H4 (cell line): ENCODE measurements at regions not wholly inside any gene's neighbourhood (a gene's known extent, or its start where the extent isn't known, plus 50 kb on each side); places are given as distances from the start of the nearest gene placed in this dataset.
"Not testable (repeated sequence)": the region's sequence is repeated elsewhere in the genome, so short reads cannot be mapped to it uniquely, and the experiment has no call there.

Experiments used
- DNase-seq: peaks from one replicate; pipeline ENCODE4 v3.0.0-alpha.2; 2015; ENCODE audit warnings: low spot score

DNA sequence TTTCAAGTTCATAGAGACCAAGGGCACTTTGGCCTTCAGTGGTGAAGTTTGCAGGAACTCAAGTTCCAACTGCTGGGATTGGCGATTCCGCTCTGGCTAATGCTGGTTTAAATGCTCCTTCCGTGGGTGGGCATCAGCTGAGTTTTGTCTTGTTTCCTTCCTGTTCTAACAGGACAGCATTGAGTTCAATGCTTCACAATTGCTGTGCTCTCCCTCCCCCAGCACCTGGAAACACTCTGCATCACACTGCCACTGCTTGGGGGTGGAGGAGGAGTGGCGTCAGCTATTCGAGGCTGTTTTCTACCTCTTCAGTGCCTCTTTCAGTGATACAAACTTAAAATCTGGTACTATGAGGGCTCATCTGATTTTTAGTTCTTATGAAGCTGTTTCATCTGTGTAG, 634.9 kb downstream of the FSCB start:
- no peak for DNase-seq

DNA sequence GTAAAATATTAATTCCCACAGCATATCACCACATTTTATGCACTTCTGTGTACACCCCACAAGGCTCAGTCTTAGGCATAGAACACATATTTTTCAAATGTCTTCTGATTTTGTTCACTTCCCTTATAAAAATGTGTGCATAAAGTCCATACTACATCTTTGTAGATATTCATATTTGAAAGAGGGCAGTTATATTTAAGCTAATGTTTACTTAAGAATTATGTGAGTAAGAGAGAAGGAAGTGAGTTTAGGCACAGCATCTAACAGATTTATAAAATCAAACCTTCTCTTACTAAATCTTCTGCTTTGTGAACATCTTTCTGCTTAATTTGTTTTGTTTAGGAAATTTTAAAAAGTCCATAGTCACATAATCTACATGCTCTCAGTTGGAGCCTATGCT, 648.1 kb downstream of the FSCB start:
- DNase-seq: no peak

DNA sequence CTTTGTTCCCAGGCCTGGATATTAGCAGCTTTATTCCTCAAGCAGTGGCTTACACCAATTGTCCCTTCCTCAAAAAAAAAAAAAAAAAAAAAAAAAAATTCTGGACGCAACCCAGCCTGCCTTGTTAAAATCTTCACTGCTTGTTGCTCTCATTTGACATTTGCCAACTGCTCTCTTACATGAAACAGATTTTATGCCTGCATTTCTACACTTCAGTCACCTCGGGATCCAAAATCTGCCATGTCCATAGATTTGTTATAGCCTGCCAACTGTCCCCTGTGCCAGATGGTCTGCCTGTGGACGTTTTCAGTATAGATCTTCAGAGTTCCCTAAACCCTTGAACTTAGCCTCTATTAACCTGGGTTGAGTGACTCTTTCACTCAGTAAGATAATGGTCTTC, 651.5 kb downstream of the FSCB start:
- no peak for DNase-seq

DNA sequence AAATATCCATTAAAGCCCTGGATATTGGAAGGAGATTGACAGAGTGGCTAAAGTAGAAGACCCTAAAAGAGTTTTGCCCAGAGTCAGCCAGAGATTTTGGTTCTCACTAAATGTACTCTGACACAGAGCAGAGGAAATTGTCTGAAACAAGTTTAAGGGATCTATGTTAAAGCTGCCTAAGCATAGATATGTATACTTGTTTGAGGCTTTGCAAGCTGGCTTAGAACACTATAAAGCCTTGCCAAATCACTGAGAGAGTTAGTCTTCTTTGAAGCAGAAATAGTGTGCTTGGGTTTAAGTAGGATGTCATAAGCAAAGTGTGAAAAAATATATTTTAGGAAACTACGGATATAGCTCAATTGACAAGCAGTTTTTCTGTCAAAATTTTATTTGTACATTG, 653.5 kb downstream of the FSCB start:
- no peak for DNase-seq

DNA sequence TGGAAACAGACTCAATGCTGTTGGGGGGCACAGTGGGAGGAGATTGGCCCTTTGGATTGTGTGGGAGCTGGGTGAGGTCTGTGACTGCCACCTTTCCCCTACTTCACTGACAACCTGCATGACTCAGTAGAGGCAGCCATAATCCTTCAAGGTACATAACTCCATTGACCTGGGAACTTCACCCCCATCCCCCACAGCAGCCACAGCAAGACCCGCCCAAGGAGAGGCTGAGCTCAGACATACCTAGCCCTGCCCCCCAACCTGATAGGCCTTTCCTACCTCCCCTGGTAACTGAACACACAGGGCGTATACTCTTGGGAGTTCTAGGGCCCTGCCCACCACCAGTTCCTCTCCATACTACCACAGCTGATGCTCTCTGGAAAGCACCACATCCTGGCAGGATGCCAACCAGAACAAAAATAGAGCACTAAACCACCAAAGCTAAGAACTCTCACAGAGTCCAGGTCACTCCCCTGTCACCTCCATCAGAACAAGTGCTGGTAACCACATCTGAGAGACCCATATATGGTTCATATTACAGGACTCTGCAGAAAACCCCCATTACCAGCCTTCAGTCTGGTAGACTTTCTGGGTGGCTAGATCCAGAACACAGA, 703.9 kb downstream of the FSCB start:
- peak; percentile 3 for DNase-seq

DNA sequence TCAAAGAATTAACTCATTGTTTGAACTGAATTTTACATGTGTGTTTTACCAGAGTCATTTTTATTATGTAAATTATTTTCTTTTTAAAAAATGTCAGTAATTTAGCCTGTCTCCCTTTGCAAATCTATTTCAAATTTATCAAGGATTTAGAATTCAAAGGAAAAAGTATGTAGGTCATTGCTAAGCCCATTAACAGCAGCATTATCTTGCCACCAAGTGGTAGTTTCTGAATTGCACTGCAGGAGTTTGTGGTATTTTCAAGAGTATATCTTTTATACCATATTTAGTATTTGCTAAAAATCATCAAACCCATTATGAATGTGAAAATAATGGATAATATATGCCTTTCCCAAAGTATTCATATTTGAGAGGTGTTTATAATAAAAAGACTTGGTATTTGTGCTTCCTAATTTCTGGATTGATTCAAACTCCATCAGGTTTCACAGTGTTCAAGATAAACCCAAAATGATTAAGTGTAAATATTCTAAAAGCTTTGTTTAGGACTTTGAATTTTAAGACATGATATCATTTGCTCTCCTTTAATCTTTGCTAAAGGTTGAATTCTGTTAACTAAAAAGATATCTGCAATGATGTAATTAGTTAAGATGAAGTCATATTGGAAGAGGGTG, 711.4 kb downstream of the FSCB start:
- DNase-seq: peak; percentile 6

DNA sequence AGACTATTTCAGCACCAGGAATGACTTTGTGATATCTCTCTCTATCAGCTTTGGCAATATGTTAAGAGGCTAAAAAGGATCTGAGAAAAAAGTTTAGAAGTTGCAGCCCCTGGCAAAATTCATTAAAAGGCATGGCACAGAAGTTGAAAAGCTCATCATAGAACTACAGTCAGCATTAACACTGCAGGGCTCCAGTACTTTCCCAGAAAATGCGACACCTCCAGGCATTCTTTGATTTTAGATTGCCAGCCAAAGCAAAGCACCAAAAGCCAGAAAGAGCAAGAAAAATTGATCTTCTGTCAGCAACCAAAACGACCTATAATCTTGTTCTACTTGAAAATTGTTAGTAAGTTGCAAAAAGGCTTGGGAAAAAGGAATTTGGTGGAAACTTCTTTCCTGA, 713.5 kb downstream of the FSCB start:
- DNase-seq: no peak

DNA sequence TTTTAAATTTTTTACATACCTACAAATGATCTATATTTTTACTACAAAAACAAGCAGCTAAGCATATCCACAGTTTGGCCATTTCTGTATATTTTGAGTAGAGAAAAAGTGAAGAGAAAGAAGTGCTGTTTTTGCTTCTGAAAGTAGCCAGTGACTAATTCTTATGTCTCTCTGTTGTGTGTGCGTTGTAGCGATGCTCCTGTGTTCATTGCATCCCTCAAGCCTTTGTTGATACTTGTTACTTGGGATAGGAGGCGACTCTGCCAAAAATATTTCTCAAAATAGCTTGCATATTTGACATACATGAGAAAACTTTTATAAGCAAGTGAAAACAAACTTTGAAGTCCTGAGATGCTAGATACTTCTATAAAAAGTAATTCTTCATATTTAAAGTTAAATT, 714.1 kb downstream of the FSCB start:
- DNase-seq: no peak

DNA sequence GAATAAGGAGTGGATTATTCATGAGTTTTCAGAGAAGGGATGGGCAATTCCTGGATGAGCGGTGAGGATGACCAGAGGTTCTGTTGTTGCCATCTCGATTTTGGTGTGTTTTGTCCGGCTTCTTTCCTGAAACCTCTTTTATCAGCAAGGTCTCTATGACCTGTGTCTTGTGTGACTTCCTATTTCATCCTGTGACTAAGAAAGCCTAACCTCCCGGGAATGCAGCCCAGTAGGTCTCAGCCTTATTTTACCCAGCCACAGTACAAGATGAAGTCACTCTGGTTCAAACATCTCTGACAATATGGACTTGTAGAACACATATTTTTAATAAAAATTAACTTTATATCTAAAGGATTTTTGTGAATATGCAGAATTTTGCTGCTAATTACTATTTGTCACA, 716.4 kb downstream of the FSCB start:
- no peak for DNase-seq

DNA sequence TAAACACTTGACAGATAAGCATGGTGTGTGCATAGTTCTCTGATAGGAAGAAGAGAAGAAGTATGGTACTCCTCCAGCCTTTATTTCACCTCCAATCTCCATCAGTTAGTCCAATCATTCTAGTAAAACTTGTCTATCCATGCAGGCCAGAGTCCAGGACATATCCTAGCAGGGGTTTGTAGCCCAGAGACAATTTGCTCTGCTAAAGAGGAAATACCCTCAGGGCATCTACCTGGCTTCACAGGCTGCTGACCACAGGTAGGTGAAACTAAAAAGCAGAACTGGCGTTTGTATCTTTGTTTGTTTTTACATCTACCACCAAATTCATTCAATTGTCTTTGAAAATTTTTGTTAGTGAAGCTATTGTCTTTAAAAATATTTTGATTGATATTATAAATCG, 717.6 kb downstream of the FSCB start:
- DNase-seq: no peak

DNA sequence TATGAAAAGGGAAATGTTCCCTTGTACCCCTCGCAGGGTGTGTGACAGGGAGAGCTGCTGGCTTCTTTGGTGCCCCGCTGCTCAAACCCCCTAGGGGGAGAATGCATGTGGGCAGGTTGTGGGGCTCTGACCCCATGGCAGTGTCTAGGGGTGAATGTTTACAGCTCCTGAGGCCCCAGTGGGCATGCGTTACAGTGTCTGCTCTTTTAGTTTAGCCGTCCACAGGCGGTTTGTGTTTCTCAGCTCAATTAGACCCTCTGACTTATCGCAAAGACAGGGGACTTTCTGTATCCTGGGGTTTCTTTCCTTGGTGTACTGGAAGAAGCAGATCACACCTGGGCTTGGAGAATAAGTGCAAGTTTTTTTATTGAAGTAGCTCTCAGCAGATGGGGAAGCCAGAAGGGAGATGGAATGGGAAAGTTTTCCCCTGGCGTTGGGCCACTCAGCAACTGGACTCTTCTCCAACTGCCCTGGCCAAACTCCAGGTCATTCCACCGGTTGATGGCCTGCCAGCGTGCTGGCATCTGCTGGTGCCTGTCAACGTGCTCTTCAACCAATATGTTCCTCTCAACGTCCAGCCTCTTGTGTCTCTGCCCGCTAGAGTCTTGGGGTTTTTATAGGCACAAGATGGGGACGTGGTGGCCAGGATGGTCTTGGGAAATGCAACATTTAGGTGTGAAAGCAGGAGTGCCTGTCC, 720.9 kb downstream of the FSCB start:
- no peak for DNase-seq

DNA sequence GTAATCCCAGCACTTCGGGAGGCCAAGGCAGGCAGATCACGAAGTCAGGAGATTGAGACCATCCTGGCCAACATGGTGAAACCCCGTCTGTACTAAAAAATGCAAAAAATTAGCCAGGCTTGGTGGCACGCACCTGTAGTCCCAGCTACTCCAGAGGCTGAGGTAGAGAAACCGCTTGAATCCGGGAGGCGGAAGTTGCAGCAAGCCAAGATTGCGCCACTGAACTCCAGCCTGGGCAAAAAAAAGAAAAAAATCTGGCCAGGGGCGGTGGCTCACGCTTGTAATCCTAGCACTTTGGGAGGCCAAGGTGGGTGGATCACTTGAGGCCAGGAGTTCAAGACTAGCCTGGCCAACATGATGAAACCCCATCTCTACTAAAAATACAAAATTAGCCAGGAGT, 722.7 kb downstream of the FSCB start:
- DNase-seq: not testable (repeated sequence)

DNA sequence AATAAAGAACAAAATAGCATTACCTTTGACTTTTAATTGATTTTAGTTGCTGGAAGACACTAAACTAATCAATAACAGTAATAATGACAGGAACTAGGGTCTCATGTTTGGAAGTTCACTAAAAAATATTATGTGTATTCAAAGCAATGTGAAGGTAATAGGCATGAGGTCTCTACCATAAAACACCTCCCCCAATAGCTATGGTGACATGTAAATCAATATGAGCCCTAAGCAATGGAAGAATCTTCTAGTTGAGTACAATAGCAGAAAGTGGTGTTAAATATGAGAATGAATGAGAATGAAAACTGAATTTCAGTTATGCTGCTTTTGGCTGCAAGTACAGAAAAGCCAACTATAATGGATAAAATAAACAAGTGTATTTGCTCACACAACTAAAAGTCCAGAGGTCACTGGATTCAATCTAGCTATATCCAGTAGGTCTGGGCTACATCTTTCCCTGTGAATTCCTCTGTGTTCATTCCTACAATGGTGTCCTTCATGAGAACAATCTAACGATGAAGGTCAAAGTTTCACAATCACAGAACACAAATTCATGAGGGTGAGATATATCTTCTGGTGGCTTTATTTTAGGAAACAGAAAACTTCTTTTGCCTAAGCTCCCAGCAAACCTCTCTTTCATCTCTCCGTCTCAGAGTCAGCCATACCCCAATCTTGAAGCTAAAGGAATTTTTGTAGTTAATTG, 728.0 kb downstream of the FSCB start:
- no peak for DNase-seq

DNA sequence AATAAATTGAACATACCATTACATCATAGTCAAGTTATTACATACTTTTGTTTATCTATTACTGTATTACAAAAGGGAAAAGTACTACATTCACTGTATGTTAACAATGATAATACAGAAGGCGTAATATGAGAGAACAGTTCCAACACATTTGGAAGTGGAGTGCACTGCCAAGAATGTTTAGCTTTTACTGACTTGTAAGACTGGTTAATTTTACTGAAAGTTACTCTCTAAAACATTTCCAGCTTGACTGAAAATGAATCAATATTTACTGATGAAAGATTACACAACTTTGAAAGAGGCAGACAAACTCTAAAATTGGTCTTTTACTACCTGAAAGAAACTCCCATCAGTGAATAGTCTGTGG, 728.5 kb downstream of the FSCB start:
- no peak for DNase-seq

DNA sequence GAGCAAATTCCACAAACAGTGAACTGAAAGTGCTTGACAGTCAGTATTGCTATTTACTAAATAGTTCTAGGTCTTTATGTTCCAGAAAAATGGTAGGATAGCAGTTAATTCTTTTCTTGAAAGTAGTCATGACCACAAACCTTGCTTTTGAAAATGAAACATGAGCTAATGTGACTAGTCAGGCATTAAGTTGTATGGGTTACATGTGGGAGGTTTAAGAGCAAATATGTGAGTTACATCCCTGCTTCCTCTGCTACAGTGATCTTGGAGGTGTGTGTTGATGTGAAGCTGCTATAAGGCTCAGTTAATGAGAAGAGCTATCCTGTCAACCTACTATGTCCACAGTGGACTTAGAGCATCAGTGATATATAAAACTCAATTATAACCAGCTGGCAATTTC, 741.6 kb downstream of the FSCB start:
- no peak for DNase-seq

DNA sequence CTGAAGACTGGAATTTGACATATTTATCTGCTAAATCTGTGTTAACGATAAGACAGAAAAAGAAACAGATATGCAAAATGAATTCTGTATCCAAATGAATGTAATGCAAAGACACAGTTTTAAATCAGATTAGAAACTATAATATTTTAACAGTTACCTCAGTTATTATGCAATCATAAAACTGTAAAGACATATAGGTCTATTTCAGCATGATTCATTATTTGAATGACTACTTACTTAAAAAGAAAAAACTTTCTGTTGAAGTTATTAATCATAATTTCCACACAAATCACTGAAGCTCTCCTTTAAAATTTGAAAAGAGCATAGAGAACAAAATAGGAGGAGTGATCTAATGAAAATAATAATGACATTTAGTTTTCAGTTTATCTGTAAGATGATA, 742.6 kb downstream of the FSCB start:
- no peak for DNase-seq

DNA sequence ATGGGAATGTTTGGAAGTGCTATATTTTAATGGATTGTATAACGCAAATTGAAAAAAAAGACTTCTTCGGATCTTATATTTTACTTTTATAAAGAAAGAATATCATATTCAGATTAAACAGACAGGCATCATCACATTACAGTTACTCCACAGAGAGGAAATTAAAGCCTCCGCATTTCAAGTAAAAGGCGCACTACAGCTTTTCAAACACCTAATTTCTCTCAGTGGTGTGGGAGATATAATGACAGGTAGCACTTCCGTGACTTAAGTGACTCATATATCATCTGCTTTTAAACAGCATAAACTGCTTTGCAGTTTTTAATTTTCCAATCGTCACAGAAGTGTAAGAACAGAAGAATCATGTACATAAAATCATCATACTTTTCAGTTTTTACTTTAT, 751.4 kb downstream of the FSCB start:
- DNase-seq: no peak

DNA sequence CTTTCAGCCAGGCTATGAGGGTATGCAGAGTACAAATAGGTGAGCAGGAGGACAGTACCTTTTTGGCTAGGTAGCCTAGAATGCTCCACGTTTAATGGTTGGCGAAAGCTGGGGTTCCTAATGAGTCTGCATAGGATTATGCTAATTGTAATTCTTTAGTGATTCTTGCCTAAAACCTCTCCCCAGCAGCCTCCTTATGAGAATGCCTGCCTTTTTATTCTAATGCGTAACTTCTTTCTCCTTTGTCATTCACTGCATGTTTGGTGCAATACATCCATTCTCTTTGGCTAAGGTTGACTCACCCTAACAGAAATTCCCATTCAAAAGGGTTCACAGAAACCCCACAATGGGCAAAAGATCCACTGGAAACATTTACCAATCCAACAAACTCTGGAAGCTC, 752.2 kb downstream of the FSCB start:
- no peak for DNase-seq

DNA sequence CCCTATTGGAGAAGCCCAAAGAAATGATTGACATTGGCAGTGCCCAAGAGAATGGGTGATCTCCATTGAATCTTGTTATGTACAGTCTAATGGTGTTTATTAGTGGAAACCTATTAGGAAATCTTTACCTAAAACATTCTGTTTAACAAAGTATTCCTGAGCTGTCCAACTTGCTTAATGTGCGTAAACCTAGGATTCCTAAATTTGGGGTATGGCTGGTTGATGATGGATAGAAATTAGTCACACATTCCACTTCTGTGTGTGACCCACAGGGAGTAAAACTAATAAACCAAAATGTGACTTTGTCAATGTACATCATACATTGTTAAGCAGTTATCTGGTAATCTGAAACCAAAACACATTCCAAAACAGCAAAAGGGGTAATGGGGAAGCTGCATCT, 761.3 kb downstream of the FSCB start:
- DNase-seq: no peak

DNA sequence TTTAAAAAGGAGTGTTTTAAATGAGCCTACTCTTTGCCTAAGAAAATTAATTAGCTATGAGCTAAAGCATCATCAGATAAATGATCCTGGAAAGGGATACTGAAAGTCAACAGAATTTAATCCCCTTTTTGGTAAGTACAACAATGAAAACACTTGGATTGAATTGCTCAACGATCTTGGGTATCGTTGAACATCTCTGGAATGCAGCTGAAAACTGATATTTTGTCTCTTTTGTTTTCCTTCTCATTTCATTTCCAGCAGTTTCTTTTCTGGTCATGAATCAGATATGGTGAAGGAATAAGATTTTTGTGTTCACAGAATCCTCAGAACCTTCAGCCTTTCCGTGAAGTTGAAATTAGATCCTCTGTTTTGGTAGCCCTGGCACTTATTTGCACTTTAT, 771.2 kb downstream of the FSCB start:
- no peak for DNase-seq

DNA sequence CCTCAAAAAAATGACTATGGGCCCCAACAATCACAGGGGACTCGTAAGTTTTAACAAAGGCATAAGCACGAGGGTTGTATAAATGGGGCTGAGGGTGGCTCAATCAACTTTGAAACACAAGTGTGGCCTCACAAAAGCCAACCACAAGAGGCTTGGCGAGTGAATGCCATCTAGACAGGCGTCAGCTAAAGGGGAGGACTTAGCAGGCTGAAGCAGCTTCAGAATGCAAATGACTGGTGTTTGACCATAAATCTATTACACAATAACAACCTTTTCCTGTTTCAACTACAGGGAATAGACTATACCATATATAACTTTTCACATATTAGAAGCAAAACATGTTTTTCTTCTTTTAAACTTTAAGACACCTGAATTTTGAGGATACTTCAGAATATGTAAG, 777.9 kb downstream of the FSCB start:
- DNase-seq: peak; percentile 8

DNA sequence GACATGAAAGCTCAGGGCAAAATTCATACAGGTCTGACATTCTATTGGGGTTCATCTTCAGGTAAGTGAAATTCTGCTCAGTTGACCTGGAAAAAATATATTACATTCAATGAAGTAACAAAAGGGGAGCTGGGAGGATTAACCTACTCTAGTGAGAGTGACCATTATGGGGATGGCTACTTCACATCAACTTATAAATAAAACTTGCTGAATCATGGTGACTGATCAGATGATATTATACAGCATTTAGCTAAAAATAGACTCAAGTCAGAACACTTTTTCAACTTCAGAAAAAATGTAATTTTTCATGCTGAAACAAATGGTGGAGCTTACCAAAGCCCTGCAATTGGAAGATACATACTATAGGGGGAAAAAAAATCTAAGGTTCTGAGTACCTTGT, 800.2 kb downstream of the FSCB start:
- DNase-seq: peak; percentile 16
